ENCODE measurements at regions not wholly inside any gene's neighbourhood (a gene's known extent, or its start where the extent isn't known, plus 50 kb on each side); places are given as distances from the start of the nearest gene placed in this dataset.

DNA sequence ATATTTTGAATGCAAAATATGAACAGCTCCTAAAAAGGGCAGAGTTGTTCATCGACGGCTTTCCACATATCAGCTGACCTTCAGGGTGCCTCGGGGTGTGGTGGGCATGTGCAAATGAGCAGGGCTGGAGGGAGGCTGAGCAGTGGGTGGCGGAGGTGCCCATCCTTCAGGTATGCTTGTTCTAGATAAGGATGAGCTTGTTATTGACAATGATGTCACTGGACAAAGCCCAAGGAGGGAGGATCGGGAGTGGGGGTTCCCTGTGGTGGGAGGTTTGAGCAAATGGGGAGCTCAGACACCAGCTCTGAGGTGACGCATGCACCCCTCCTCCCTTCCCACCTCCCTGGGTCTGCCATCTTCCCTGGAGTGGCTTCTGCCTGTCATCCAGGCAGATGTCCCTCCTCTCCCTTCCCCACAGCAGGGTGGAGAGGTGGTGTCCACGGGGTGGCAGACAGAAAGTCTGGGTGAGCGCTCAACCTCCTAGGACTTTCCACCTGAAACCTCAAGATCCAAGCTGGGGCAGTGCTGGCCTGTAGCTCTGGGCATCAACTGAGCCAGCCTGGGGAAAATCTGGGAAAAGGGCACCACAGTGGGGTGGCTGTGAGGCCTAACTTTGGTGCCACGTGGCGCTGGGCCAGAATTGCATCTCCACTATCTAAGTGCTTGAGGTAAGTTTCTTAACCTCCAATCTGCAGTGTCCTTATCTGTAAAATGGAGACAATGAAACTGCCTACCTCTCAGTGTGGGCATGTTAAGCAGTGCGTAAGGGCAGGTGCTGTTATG is 106.3 kb upstream of the THY1 start:
- DNase-seq (no peak), ATAC-seq (no peak)
- TF ChIP-seq, protein P1, sequence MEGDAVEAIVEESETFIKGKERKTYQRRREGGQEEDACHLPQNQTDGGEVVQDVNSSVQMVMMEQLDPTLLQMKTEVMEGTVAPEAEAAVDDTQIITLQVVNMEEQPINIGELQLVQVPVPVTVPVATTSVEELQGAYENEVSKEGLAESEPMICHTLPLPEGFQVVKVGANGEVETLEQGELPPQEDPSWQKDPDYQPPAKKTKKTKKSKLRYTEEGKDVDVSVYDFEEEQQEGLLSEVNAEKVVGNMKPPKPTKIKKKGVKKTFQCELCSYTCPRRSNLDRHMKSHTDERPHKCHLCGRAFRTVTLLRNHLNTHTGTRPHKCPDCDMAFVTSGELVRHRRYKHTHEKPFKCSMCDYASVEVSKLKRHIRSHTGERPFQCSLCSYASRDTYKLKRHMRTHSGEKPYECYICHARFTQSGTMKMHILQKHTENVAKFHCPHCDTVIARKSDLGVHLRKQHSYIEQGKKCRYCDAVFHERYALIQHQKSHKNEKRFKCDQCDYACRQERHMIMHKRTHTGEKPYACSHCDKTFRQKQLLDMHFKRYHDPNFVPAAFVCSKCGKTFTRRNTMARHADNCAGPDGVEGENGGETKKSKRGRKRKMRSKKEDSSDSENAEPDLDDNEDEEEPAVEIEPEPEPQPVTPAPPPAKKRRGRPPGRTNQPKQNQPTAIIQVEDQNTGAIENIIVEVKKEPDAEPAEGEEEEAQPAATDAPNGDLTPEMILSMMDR (IDR thresholded peaks at IDR 0.05): no peak
- Histone ChIP-seq H3K4me1 (ENCODE audit: low read depth) (no peaks in the 10 kb centered on the region), H3K36me3 (ENCODE audit: low read depth) (no peaks in the 10 kb centered on the region), H3K4me3 (no peak overlapping the region), H3K9me3 (no peaks in the 10 kb centered on the region)
- intact Hi-C loops (cut with DNase I, micrococcal nuclease): no loop called here

DNA sequence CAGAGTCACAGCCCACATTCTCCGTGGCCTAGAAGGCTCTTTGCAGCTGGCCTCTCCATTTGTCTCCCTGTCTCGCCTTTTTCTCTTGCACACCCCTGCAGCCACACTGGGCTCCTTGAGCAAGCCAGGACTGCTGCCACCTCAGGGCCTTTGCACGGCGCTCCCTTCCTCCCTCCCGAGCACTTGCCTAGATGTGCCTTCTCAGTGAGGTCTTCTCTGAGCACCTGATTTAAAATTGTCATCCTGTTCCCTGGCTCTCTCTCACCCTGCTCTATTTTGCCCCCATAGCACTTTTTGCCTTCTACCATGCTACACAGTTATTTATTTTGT is 102.9 kb upstream of the THY1 start:
- intact Hi-C loops (cut with DNase I, micrococcal nuclease): no loop called here
- ATAC-seq: no peak
- no peak for DNase-seq

DNA sequence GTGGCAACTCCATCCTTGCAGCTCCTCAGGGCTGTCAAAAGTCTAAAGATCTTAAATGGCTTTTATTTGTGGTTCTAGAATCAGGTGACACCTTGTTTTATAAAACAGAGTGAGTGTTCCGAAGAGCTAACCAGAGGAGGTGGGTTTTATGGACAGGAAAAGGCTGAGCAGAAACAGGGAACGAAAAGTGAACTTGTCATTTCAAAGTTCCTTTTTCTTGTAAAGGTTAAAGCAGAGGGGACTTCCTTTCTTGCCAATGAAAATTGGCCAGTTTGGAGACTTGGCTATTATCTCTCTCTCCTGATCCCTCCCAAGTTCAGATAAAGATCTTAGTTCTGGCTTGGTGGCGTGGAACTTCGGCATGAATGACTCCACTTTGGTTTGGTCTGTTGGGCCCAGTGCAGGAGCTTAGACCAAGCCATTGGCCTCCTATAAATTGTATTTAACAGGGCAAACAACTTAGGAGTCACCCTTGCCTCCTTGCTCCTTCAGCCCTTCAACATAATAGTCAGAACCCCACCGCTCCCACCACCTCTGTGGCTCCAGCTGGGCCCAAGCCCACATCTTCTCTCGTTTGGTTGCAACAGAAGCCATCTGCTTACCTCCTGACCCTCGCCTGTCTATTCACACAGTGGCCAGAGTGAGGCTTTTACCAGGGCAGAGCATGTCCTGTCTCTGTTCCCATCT is 102.4 kb upstream of the THY1 start:
- TF ChIP-seq, protein P1 (IDR thresholded peaks at IDR 0.05): no peak
- intact Hi-C loops (cut with DNase I, micrococcal nuclease): no loop called here
- DNase-seq (no peak), ATAC-seq (no peak)
- H3K4me1 ChIP-seq (ENCODE audit: low read depth): no peaks in the 10 kb centered on the region
- no peaks in the 10 kb centered on the region for H3K36me3 ChIP-seq (ENCODE audit: low read depth)
- no peak overlapping the region for H3K4me3 ChIP-seq
- H3K9me3 ChIP-seq: no peaks in the 10 kb centered on the region

More for the DNA sequence above, 102.9 kb upstream of the THY1 start:
- Histone ChIP-seq H3K4me1 (ENCODE audit: low read depth) (no peaks in the 10 kb centered on the region), H3K9me3 (no peaks in the 10 kb centered on the region), H3K4me3 (no peak overlapping the region), H3K36me3 (ENCODE audit: low read depth) (no peaks in the 10 kb centered on the region)
- TF ChIP-seq, protein P1 (IDR thresholded peaks at IDR 0.05): no peak

DNA sequence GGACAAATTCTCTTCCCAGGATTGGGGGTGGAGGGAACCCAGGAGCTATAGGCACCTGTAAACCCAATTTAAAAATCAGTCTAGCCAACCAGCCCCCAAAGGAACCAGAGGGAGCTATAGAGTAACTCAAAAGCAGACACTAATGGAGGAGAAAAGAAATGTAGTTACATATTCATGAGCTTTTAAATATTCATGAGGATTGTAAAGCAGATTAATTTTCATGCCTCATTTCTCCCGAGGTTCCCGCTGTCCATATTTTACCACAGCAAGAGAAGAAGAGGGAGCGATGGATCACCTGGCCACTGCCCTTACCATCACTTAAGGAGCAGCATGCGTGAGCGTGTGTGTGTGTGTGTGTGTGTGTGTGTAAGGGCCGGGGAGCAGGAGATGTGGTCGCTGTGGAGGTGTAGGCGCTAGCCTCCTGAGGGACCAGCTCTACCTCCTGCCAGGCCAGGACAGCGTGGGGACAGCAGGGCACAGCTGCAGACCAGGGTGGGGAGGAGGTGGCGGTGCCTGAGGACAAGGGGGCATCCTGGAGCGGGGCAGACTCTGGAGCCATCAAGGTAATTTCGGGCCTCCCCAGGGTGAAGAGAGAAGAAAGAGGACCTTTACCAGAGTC is 100.7 kb upstream of the THY1 start:
- intact Hi-C loops (cut with DNase I, micrococcal nuclease): no loop called here
- TF ChIP-seq, protein P1 (IDR thresholded peaks at IDR 0.05): no peak
- Histone ChIP-seq H3K36me3 (ENCODE audit: low read depth) (no peaks in the 10 kb centered on the region), H3K9me3 (no peaks in the 10 kb centered on the region), H3K4me1 (ENCODE audit: low read depth) (no peaks in the 10 kb centered on the region), H3K4me3 (no peak overlapping the region)
- ATAC-seq: no peak
- DNase-seq: no peak

DNA sequence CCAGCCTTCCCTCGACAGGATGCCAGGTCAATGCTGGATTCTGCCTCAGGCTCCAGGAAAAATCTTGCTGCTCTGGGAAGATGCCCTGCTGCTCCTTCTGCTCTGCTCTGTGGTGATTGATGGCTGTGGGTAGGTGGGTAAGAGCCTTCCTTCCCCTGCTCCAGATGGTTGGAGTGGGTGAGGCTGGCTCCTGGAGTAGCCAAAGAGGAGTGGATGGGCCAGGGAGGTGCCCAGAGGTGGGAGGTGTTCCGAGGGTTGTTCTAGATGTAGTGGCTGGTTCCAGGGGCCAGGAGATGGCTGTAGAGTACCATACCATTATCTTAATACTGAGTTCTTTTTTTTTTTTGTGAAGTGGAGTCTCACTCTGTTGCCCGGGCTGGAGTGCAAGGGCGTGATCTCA is 99.6 kb upstream of the THY1 start:
- Histone ChIP-seq H3K36me3 (ENCODE audit: low read depth) (no peaks in the 10 kb centered on the region), H3K4me1 (ENCODE audit: low read depth) (no peaks in the 10 kb centered on the region), H3K4me3 (no peak overlapping the region), H3K9me3 (no peaks in the 10 kb centered on the region)
- ATAC-seq (no peak), DNase-seq (no peak)
- intact Hi-C loops (cut with DNase I, micrococcal nuclease): no loop called here
- TF ChIP-seq, protein P1 (IDR thresholded peaks at IDR 0.05): no peak

Data from mucosa of descending colon (tissue), 3 donors.